ENCODE measurements at regions not wholly inside any gene's neighbourhood (a gene's known extent, or its start where the extent isn't known, plus 50 kb on each side); places are given as distances from the start of the nearest gene placed in this dataset.
A peak's percentile ranks its signal among the peaks of the same experiment; 100 is the strongest.
"Not testable (repeated sequence)": the region's sequence is repeated elsewhere in the genome, so short reads cannot be mapped to it uniquely, and the experiment has no call there.

- no peak for DNase-seq
Observed at GRCh38 chr11:69934861-69935494, 115.8 kb upstream of the FGF3 start.

GRCh38 chr11:69935941-69936505 lies 116.8 kb upstream of the FGF3 start:
- no peak for DNase-seq

GRCh38 chr11:69936771-69937170 lies 117.6 kb upstream of the FGF3 start:
- DNase-seq = no peak

- DNase-seq = no peak
Observed at GRCh38 chr11:69938206-69938605, 119.0 kb upstream of the FGF3 start.

- no peak for DNase-seq
Observed at GRCh38 chr11:69939551-69940245, 120.5 kb upstream of the FGF3 start.

- DNase-seq = no peak
Observed at GRCh38 chr11:69940246-69940610, 121.0 kb upstream of the FGF3 start.

- no peak for DNase-seq
Observed at GRCh38 chr11:69941546-69942332, 122.5 kb upstream of the FGF3 start.

GRCh38 chr11:69942333-69942820 lies 123.2 kb upstream of the FGF3 start:
- no peak for DNase-seq

GRCh38 chr11:69943066-69943465 lies 123.8 kb upstream of the FGF3 start:
- DNase-seq = no peak

- no peak for DNase-seq
Observed at GRCh38 chr11:69943506-69943905, 124.3 kb upstream of the FGF3 start.

GRCh38 chr11:69944146-69944795 lies 125.1 kb upstream of the FGF3 start:
- DNase-seq = no peak

GRCh38 chr11:69945157-69945556 lies 125.9 kb upstream of the FGF3 start:
- no peak for DNase-seq

- no peak for DNase-seq
Observed at GRCh38 chr11:69947059-69947792, 128.0 kb upstream of the FGF3 start.

- DNase-seq = no peak
Observed at GRCh38 chr11:69947793-69948255, 128.6 kb upstream of the FGF3 start.

GRCh38 chr11:69948256-69949141 lies 129.3 kb upstream of the FGF3 start:
- no peak for DNase-seq

- no peak for DNase-seq
Observed at GRCh38 chr11:69949327-69949726, 128.8 kb upstream of the ANO1 start.

GRCh38 chr11:69950120-69950519 lies 128.0 kb upstream of the ANO1 start:
- DNase-seq = peak; percentile 29

- no peak for DNase-seq
Observed at GRCh38 chr11:69950621-69951020, 127.5 kb upstream of the ANO1 start.

GRCh38 chr11:69951821-69952220 lies 126.3 kb upstream of the ANO1 start:
- no peak for DNase-seq

GRCh38 chr11:69952229-69952975 lies 125.7 kb upstream of the ANO1 start:
- not testable (repeated sequence) for DNase-seq
